GM19452 (cell line): ENCODE measurements at regions not wholly inside any gene's neighbourhood (a gene's known extent, or its start where the extent isn't known, plus 50 kb on each side); places are given as distances from the start of the nearest gene placed in this dataset.
"Not testable (repeated sequence)": the region's sequence is repeated elsewhere in the genome, so short reads cannot be mapped to it uniquely, and the experiment has no call there.

Experiments used
- ATAC-seq: cut with Tn5 transposase; IDR thresholded peaks from one replicate; pipeline ENCODE4 v1.9.1; 2021; ENCODE audit not compliant: unreplicated experiment

- ATAC-seq: no peak
Observed at GRCh38 chr5:67954351-67954750, 261.2 kb upstream of the PIK3R1 start.

- ATAC-seq: no peak
Observed at GRCh38 chr5:67942421-67942820, 273.1 kb upstream of the PIK3R1 start.

DNA sequence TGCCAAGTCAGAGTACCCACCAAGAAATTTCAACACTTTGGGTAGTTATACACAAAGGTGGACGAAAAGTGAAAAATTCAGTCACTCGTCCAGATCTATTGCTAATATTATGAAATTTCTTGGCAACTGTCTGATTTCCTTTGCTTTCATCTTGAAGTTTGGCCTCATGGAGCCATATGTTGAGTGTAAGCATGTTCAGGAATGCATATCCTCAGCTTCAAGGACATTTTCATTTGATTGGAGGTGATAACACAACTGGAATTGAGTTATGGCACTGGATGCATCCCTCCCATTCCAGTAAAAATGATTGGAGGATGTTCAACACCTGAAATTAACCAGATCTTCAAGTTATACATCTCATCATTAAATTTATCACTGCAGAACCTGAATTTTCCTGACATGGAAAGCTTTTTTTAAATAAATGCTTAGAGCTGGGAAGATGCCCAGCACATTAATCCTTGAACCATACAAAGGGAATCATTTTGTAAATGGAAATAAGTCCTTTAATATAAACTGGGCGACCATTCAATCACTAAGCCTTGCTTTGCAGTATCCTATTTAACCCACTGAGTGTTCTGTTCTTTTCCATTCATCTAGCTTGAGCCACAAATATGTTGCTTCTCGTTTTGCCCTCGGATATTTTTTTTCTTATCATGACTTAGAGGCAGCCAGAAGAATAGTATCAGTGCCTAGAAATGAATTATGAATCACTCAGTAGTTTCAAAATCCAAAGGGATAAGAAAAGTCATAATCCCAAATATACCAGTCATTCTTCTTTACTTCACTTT lies 273.7 kb upstream of the PIK3R1 start:
- ATAC-seq: no peak

- ATAC-seq: no peak
Observed at GRCh38 chr5:67935908-67936566, 279.5 kb upstream of the PIK3R1 start.

- no peak for ATAC-seq
Observed at GRCh38 chr5:67934976-67935375, 280.6 kb upstream of the PIK3R1 start.

DNA sequence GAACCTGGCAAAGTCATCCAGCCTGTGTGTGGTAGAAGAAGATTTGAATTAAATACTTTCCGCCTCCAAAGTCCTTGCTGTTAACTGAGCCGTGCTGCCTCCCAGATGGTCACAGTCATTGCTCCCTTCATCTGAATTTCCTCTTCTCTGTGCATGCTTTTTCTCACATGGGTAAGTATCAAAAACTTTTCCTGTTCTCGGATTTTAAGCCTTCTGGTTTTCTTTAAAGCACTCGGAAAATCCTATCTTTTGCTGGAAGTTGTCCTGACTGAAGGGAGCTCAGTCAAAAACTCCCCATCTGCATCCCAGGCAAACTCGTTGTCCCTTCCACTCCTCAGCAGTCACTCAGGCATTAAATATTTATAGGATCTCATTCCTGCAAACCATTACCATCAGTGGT lies 290.0 kb upstream of the PIK3R1 start:
- no peak for ATAC-seq

- ATAC-seq: no peak
Observed at GRCh38 chr5:67921004-67921601, 294.5 kb upstream of the PIK3R1 start.

- not testable (repeated sequence) for ATAC-seq
Observed at GRCh38 chr5:67919532-67919931, 296.0 kb upstream of the PIK3R1 start.

DNA sequence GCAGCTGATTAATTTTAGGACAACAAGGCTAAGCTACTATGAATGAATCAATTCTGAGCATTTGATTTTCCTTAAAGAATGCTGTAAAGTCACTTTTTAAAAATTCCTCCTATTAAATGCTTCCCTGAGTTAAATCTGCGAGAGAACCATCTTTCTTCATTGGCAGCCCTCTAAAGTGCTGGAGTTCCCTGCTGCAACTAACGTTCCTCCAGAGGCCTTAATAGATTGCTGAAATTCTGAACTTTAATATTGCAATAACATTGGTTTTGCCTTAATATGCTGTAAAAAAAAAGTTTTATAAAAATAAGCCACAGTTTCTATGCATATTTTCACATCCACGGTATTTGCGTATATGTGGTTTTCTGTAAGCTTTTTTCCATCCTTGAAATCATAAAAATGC lies 298.0 kb upstream of the PIK3R1 start:
- ATAC-seq: no peak

DNA sequence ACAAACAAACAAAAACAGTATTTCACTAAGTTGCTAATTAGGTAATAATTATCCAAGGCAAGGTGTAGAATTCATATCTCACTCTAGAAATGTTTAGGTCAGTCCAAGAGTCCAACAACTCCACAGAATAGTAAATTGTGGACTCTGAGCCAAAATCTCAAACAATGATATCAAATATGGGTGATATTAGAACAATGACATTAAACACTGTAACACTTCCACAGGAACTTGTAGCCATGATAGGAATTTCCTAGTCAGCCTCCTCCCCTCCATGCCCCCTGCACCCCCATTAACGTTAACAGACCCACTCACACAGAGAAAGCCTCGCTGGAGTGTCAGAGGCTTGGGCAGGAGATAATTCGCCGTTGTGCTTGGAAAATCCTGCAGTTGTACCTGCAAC lies 305.0 kb upstream of the PIK3R1 start:
- no peak for ATAC-seq

GRCh38 chr5:67908126-67908765 lies 307.3 kb upstream of the PIK3R1 start:
- ATAC-seq: no peak

DNA sequence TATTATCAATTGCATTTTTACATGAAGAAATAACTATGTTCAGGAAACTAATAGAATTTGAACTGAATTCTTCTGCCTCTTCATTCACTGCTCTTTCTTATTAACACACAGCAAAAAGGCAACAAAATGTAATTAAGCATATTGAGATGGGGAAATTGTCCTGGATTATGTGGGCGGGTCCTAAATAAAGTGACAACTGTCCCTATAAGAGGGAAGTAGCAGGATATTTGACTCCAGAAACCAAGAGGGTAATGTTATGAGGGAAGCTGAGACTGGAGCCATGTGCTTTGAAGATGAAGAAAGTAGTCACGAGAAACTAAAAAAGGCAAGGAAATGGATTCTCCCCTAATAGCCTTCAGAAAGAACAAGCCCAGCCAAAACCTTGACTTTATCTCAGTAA lies 311.2 kb upstream of the PIK3R1 start:
- ATAC-seq: no peak

GRCh38 chr5:67903656-67904055 lies 311.9 kb upstream of the PIK3R1 start:
- no peak for ATAC-seq

- ATAC-seq: no peak
Observed at GRCh38 chr5:67903121-67903520, 312.4 kb upstream of the PIK3R1 start.

DNA sequence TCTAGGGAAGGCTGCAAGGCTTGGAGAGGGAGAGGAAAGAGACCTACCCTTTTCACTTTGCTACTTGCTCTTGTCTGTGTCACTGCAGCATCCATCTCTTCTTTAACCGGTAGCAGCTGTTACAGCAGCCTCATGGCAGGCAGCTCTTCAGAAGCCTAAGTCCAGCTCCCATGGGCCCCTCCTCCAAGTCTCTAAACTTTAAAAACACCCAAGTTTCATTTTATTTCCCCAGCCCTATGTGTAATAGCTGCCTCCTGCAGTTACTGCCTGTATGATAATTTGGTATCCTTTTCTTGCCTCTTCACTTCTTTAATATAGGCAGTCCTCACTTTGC lies 313.1 kb upstream of the PIK3R1 start:
- ATAC-seq: no peak

DNA sequence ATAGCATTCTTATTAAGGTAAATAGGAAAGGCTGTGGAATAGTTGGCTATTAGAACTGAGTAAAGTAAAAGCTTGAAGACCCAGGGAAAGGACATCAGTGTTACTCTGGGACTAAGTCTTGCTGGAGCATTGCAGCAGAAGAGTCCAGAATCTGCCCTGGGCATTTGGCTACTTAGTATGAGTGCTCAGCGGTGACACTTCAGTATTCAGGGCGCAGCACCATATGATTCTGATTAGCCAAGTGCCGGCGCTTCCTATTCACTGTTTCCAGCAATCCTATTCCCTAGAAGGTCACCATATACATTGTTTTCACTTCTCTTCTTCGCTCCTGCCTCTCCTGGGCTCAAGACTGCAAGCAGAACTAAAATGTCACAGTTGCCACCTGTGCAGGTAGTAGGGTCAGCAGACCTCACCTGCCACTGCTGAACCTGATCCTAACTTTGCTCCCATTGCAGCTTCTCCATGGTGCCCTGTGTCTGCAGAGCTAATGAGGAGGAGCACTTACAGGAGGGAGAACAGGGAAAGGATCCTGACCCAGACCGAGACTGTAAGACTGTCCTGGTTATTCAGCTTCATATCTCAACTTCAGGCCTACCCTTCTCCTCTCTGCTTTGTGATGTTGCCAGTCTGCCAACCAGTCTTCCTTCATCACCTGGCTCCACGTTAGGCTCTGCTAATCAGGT lies 313.6 kb upstream of the PIK3R1 start:
- no peak for ATAC-seq

GRCh38 chr5:67900514-67900913 lies 315.0 kb upstream of the PIK3R1 start:
- no peak for ATAC-seq

- no peak for ATAC-seq
Observed at GRCh38 chr5:67897980-67898379, 317.6 kb upstream of the PIK3R1 start.

GRCh38 chr5:67897431-67897830 lies 318.1 kb upstream of the PIK3R1 start:
- no peak for ATAC-seq

DNA sequence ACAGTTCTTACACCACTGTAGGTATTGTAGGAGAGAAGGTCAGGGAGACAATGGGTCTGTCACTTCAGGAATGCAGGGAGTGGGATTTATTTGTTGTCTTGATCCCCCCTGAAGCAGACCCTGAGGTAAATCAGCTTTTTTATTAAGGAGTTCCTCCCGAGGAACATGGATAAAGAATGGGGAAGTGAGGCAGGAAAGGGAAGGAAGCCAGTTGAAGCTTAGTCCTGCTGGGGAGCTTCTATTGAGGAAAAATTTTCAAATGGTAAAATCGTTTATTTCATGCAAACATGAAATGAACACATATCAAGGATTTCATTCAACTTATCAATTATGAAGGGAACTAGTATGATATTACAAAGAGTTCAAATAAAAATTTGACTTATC lies 318.6 kb upstream of the PIK3R1 start:
- no peak for ATAC-seq

GRCh38 chr5:67896311-67896929 lies 319.1 kb upstream of the PIK3R1 start:
- ATAC-seq: no peak
